COR-L47 (cell line): ENCODE measurements at regions not wholly inside any gene's neighbourhood (a gene's known extent, or its start where the extent isn't known, plus 50 kb on each side); places are given as distances from the start of the nearest gene placed in this dataset.

Experiments used
- DNase-seq: peaks from one replicate; lab custom pipeline; 2025; lab: John Stamatoyannopoulos, UW

DNA sequence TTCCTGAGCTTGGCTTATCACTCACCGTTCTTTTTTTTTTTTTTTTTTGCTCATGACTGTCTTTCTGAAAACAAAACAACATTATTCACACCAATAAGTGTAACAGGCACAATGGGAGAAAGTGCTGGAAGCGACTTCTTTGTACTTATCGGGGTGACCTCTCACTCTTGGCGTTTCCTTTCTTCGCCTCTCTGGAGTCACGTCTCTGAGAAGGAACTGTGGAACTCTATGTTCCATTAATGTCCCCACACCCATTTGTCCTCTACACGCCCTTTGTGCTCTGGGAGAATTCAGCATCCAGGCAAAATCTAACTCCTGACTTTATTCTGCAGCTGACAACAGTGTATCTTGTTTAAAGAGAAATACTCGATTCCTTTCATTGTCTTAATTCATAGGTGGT is 70.8 kb upstream of the FAM204A start:
- no peak for DNase-seq

DNA sequence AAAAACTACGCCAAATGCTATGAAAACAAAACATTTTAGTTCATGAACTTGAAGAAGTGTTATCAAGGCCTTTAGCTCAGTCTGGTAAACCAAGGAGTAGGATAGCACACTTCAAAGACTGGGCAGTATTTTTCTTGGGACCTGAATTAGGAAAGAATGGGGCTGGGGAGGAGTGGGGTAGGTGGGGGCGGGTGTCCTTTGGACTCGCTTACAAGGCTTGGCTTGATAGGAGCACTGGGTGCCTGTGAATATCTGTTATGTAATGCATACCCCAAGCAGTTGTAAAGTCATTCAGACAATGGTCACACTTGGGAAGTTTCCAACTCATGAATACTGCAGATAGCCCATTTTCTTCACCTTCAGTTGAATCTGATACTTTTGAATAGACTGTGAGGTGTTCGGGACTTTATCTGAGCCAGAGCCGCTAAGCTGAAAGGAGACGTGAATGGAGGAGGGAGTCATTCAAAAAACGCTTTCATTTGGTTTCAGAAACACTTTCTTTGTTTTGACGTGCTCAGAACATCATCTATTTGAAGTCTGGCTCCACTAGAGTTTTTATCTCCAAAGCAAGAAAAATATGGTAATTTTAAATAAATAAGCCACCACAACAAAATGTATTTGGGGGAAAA is 70.1 kb upstream of the FAM204A start:
- no peak for DNase-seq

DNA sequence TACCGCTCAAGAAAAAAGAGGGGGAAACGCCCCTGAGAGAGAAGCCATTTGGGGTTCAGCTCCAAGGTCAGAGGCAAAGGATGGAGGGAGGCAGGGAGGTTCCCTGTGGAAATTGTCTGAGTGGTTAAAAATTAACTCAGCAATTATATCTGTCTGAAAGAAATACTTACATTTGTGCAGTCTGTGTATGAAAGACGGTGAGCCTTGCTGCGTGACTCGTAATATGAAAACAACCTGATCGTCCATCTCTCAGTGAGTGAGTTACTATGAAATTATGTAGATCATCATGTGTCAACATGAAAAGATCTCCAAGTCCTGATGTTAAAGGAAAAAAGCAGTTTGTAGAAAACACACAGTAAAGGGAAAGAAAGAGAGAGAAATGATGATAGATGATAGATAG is 67.2 kb upstream of the FAM204A start:
- DNase-seq, result no peak

DNA sequence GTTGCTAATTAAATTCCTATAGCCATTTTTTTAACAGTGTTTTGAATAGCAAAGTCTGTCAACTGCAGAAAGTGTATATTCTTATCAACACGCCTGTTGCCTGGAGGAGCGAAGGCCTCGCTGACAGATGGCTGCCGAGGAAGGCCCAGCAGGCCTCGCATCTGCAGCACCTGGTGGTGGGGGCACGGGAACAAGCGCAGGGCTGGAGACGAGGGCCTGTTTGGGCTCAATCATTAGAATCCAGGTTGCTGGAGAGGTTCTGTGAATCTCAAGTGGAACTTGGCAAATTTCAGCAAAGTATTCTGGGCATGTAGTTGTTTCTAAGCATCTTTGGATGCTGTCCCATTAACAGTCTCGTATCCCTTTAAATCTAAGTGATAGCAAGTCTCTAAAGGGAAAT is 66.1 kb upstream of the FAM204A start:
- DNase-seq, result no peak

DNA sequence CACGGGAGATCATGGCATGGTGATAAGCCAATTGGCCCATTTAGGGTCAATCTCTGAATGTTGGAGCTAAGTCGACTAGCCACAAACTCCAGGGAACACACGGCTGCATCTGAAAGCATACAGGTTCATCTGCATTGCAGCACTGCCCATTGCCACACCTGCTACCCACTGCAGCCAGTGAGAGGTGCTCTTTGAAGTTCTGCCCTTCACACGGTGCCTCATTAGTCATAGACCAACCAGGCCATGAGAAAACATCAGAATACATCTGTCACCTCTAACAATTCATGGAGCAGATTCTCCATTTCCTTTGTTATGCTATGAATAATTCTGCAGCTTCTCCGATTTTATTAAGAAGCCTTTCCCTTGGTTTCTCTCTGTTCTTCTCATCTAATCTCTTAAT is 65.7 kb upstream of the FAM204A start:
- no peak for DNase-seq

DNA sequence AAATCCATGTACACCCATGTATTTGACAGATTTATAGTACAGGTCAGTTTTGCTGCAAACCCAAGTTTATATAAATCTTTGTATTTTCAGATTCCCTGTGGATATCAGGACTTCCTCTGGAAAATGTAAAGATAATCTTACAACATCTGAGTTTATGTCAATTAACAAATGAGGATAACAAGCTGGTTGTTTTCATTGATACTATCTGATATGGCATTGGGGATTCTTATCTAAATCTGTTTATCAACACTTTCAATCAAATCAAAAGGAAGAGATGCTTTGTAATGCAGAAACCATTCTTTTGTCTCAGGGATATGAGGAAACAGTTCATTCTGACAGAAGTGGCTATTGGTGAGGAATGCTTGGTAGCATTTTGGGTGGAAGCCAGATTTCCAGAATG is 64.9 kb upstream of the FAM204A start:
- DNase-seq, result no peak

DNA sequence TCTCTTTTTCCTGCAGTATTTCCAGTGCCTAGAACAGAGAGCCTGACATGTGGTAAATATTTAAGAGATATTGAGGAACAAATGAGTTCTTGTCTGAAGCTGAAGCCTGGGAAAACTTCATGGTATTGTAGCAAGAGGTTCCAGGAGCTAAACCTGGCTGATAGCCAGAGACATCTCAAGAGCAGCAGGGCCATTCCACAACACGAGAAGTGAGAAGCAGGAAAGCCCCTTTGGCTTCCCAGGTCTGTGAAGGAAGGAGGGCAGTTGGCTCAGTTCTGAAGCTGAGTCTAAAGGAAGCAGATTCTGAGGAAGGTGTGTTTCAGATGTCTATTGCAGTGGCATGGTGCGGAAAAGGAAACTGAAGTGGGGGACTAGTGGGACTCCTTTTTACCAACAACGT is 63.8 kb upstream of the FAM204A start:
- DNase-seq, result no peak

DNA sequence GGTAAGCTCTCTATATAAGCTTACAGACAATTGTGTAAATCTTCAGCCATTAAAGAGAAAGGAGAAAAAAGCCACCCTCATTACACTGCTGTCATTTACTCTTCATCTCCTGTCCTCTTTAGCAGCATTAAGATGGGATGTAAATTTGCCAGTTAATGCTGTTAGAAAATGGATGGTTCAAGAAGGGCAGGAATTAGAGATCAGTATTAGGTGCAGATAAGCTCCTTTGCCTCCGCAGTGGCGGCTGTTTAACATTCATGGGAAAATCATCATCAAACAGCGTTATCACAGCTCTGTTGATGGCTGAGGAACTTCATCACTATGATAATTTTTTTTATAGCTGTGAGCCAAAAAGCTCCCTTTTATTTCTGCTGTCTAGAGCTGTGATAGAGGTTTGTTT is 61.8 kb upstream of the FAM204A start:
- no peak for DNase-seq

DNA sequence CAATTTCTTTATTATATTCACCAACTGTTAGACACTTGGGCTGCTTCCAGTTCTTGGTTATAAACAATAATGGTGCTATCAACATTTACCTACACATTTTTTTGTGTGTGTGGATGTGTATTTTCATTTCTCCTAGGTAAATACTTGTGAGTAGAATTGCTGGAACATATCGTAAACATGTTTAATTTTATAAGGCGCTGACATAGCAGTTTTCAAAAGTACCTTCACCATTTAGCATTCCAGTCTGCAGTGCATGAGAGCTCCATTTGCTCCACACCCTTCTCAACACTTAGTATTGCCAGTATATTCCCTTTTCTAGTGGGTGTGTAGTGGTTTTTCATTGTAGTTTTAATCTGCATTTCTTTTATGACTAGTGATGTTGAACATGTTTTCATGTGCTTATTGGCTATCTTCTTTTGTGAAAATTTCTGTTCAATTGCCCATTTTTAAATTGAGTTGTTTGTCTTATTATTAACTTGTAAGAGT is 59.6 kb upstream of the FAM204A start:
- no peak for DNase-seq

DNA sequence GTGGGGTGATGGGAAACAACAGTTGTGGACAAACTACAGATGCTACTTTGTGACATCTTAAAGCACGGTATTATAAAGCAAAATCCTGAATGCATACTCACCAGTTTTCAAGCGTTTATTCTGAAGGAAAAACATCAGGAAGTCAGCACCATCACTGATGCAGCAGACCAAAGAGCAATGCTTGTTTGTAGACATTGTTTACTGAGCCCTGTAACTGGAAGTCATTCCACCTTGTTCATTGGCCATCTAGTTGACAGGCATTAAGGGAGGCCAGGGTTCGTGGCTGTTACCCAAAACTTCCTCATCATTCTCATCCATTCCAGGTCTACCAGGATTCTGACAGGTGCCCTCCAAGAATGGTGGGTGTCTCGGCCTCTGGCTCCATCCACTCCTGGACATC is 55.3 kb upstream of the FAM204A start:
- no peak for DNase-seq

DNA sequence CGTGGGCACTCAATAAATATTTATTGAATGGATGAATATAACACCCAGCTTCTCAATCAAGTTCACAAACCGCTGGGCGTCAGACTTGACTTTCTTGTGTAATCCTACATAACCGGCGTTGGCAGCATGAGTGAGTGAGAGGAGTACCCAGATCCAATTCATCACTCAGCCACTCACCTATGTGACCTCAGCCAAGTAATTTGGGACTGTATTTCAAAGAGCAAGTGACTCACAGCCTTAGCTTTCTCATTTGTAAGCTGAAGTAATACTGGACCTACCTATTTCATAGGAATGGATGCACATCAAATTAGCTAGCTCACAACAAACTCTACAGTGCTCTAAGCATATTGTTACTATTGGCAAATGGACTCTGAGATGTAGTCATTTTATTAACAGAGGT is 53.8 kb upstream of the FAM204A start:
- no peak for DNase-seq

DNA sequence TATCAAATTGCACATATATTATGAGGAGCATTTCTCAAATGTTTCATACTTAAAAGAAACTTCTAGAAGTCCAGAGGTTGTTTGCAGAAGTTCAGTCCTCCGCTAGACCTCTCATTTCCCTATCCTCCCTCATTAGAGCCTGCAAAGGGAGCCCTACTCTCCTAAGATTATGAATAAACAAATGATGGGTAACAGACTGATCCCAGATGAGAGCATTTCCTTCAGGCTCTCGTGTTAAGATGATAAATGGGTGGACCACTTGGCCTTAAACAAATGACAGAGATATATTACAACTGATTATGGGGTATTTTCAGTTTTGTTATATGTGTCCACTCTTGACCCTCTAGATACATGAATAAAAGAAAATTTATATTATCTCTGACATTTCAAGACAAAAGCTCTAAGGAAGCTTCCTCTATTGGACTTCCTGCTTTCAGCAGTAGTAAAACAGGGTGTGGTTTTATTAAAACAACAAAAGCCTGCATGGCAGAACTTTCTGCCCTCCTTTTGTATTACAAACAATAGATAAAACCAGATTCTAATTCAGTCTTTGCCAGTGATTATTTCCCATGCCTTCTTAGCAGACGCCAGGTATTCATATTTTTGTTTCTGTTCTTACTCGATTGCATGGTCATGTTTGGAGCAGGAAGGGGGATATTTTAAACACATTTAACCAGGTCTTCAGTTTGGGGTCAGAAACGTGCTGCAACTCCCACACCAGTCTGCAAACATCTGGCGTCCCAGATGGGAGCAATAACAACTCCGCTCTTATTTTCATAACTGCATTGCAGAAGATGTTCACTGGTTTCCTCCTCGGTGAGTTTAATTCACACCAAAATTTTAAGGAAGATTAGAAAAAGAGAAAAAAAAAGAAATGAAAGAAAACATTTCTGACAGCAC is 52.4 kb upstream of the FAM204A start:
- peak; percentile 3 for DNase-seq

DNA sequence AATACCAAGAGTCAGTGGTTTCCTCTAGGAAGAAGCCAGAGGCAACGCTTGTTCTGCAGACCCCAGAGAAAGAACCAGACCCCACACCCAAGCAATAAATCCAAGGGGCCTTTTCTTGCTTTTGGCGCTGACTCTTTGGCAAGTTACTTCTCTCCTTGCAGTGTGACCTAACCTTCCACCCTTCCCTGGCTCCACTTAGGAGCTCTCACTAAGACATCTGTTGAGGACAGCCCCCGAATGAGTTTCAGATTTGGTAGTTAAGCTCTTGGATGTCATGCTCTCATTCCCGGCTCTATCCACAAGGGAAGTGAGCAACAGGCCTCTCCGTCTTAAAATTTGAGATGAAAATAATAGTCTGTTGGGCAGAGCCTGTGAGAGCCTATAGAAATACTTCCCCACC is 50.6 kb upstream of the FAM204A start:
- DNase-seq, result no peak
